BLaER1 (cell line): ENCODE measurements at regions not wholly inside any gene's neighbourhood (a gene's known extent, or its start where the extent isn't known, plus 50 kb on each side); places are given as distances from the start of the nearest gene placed in this dataset.

ENCODE experiments used
- H3K27ac ChIP-seq: shearing (Covaris generic); formaldehyde crosslinking; 2 replicates; pipeline ENCODE4 v1.8.1; 2022
- H3K27me3 ChIP-seq: shearing (Covaris generic); formaldehyde crosslinking; 2 replicates; pipeline ENCODE4 v1.8.1; 2022
- H3K36me3 ChIP-seq: shearing (Covaris generic); formaldehyde crosslinking; 2 replicates; pipeline ENCODE4 v1.8.1; 2022
- H3K4me1 ChIP-seq: shearing (Covaris generic); formaldehyde crosslinking; 2 replicates; pipeline ENCODE4 v1.8.1; 2022
- H3K4me2 ChIP-seq: shearing (Covaris generic); formaldehyde crosslinking; 2 replicates; pipeline ENCODE4 v1.8.1; 2022
- H3K4me3 ChIP-seq: shearing (Covaris generic); formaldehyde crosslinking; 2 replicates; pipeline ENCODE4 v1.8.1; 2022
- H3K9ac ChIP-seq: shearing (Covaris generic); formaldehyde crosslinking; 2 replicates; pipeline ENCODE4 v1.8.1; 2022
- H3K9me3 ChIP-seq: shearing (Covaris generic); formaldehyde crosslinking; 2 replicates; pipeline ENCODE4 v1.8.1; 2022
- H4K20me1 ChIP-seq: shearing (Covaris generic); formaldehyde crosslinking; 2 replicates; pipeline ENCODE4 v1.8.1; 2022
- Cebpa-rat ChIP-seq: shearing (Covaris generic); IDR thresholded peaks from 2 replicates; pipeline ENCODE4 v1.8.1; 2022

DNA sequence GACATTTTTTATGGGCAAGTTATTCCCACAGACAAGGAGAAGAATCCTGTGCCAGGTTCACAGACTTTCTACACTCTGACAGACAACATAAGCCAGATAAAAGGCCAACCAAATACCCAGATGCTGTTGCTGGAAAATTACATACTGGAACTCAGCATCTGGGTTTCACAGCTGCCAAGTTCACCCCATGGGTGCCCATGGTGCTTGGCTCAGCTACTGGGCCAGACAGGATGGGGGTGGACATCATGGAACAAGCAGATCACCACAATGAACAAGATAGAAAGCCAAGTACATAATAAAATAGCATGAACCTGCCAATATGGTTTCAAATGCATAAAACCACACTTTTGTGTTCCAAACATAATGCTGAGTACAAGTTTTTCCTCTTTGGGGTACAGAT is 999.8 kb downstream of the NR2F1-AS1 start:
- no peak overlapping the region for H3K27ac ChIP-seq
- H4K20me1 ChIP-seq, result no peaks in the 10 kb centered on the region
- no peak overlapping the region for H3K4me3 ChIP-seq
- H3K9me3 ChIP-seq, result no peaks in the 10 kb centered on the region
- no peak for TF ChIP-seq Cebpa-rat
- H3K36me3 ChIP-seq, result no peaks in the 10 kb centered on the region
- no peaks in the 10 kb centered on the region for H3K27me3 ChIP-seq
- H3K4me1 ChIP-seq, result no peaks in the 10 kb centered on the region
- H3K9ac ChIP-seq, result no peak overlapping the region
- H3K4me2 ChIP-seq, result no peak overlapping the region

DNA sequence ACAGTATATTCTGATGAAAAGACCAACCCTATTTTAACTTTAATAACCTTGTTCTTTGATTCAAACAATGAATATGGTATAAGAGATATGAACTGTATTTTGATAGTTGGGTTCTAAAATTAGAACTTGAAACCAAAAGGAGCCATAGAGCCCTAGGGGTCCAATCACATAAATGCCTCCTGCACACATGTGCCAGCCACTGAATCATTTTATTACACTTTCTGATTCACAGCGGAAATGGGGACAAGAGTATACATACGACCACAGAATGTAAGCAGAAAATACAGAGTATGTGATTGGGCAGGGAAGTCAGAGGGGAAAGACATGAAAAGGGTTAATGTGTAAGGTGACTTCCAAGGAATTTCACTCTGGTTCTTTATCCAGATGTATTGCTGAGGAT is 1000.2 kb downstream of the NR2F1-AS1 start:
- Histone ChIP-seq H3K9me3 (no peaks in the 10 kb centered on the region), H3K36me3 (no peaks in the 10 kb centered on the region), H3K4me2 (no peak overlapping the region), H4K20me1 (no peaks in the 10 kb centered on the region), H3K9ac (no peak overlapping the region), H3K4me1 (no peaks in the 10 kb centered on the region), H3K4me3 (no peak overlapping the region), H3K27ac (no peak overlapping the region), H3K27me3 (no peaks in the 10 kb centered on the region)
- TF ChIP-seq Cebpa-rat, result no peak

DNA sequence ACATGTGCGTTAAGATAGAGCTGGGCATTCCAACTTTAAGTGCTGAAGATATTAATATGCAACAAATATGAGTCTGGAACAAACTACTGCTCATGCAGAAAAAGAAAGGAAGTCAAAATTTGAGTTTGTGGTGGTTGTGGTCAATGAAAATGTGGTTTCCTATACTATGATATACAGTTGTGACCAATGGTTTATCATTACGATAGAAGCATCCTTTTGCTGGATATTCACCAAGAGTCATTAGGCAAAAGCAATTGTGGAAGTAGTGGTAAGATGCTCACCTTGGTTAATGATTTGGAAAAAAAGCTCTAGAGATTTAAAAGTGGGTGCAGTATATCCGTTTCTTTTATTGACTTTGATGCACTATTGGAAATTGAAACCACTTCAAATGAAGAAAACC is 1007.0 kb downstream of the NR2F1-AS1 start:
- Histone ChIP-seq H3K4me2 (peak overlapping the region; percentile 30), H3K27ac (no peak overlapping the region)

GRCh38 chr5:92568522-92568921 is 1012.5 kb downstream of the NR2F1-AS1 start:
- H3K4me3 ChIP-seq, result no peak overlapping the region
- H4K20me1 ChIP-seq, result no peaks in the 10 kb centered on the region
- no peak overlapping the region for H3K4me2 ChIP-seq
- H3K4me1 ChIP-seq, result no peaks in the 10 kb centered on the region
- H3K36me3 ChIP-seq, result no peaks in the 10 kb centered on the region
- no peak overlapping the region for H3K27ac ChIP-seq
- H3K27me3 ChIP-seq, result no peaks in the 10 kb centered on the region
- no peak for TF ChIP-seq Cebpa-rat
- H3K9me3 ChIP-seq, result no peaks in the 10 kb centered on the region
- H3K9ac ChIP-seq, result no peak overlapping the region

More for the DNA sequence above, 1007.0 kb downstream of the NR2F1-AS1 start:
- Histone ChIP-seq H3K4me3 (no peak overlapping the region), H3K9ac (no peak overlapping the region), H3K36me3 (no peaks in the 10 kb centered on the region), H3K9me3 (no peaks in the 10 kb centered on the region), H3K27me3 (no peaks in the 10 kb centered on the region), H4K20me1 (no peaks in the 10 kb centered on the region), H3K4me1 (peaks cover 8% of the 10 kb centered on the region)
- no peak for TF ChIP-seq Cebpa-rat

- Histone ChIP-seq H3K4me2 (no peak overlapping the region), H3K4me1 (no peaks in the 10 kb centered on the region), H3K9ac (no peak overlapping the region), H3K36me3 (no peaks in the 10 kb centered on the region), H3K27me3 (no peaks in the 10 kb centered on the region), H3K4me3 (no peak overlapping the region), H4K20me1 (no peaks in the 10 kb centered on the region), H3K27ac (no peak overlapping the region), H3K9me3 (no peaks in the 10 kb centered on the region)
- no peak for TF ChIP-seq Cebpa-rat
Measured at GRCh38 chr5:92567831-92568450, 1013.1 kb downstream of the NR2F1-AS1 start.

DNA sequence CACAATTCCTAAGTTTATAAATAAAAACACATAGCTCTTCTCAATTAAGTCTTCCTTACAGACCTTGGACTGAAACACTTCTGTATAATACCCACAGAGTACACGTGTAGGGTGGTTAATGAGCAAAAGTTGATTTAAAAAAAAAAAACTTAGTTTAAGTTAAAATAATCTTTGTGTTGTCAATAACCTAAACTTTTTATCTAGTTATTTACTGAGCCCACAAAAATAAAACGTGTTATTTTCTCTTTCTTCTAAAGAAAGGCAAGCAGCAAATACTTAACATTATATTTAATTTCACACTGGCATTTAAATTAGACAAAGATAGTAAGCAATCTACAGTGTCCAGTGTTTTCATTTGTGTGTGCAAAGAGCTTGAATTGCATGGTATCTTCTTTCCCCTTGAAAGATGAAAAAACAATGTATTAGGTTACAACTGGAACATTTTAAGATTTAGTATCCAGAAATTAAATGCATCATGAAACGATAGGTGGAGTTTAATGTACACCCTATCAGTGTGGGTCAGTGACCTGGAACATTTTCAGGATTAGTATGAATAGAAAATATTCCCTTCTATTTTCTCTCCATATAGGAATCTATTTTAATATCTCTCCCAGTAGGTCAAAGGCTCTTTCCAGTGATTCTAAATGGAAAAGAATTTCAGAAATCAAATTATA is 1014.8 kb downstream of the NR2F1-AS1 start:
- no peak overlapping the region for H3K4me3 ChIP-seq
- no peak overlapping the region for H3K4me2 ChIP-seq
- H3K9me3 ChIP-seq, result no peaks in the 10 kb centered on the region
- no peak overlapping the region for H3K27ac ChIP-seq
- H4K20me1 ChIP-seq, result no peaks in the 10 kb centered on the region
- no peak for TF ChIP-seq Cebpa-rat
- H3K27me3 ChIP-seq, result no peaks in the 10 kb centered on the region
- H3K4me1 ChIP-seq, result no peaks in the 10 kb centered on the region
- no peaks in the 10 kb centered on the region for H3K36me3 ChIP-seq
- H3K9ac ChIP-seq, result no peak overlapping the region

DNA sequence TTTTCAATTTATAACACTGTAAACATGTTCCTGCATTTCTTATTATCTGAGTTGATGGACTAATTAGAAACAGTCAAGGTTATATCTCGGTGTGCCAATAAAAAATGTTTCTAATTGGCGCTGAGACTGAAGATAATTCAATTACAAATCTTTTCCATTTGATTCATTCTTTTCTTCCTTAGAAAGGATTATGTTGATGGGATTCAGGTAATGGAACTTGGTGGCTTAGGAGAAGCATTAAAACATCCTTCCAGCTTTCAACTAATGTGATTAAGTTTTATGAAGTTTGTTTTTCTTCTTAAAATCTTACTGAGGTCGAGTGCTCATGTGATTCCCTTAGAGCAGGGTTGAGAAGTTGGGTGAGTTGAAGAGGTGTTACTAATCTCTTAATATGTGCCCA is 1015.3 kb downstream of the NR2F1-AS1 start:
- H3K4me3 ChIP-seq, result no peak overlapping the region
- no peaks in the 10 kb centered on the region for H3K27me3 ChIP-seq
- H3K27ac ChIP-seq, result no peak overlapping the region
- no peak for TF ChIP-seq Cebpa-rat
- H3K9me3 ChIP-seq, result no peaks in the 10 kb centered on the region
- H3K9ac ChIP-seq, result no peak overlapping the region
- H3K4me2 ChIP-seq, result no peak overlapping the region
- no peaks in the 10 kb centered on the region for H3K4me1 ChIP-seq
- H4K20me1 ChIP-seq, result no peaks in the 10 kb centered on the region
- no peaks in the 10 kb centered on the region for H3K36me3 ChIP-seq

GRCh38 chr5:92562065-92562464 is 1019.0 kb downstream of the NR2F1-AS1 start:
- H3K27me3 ChIP-seq, result no peaks in the 10 kb centered on the region
- no peaks in the 10 kb centered on the region for H3K9me3 ChIP-seq
- H3K36me3 ChIP-seq, result no peaks in the 10 kb centered on the region
- no peaks in the 10 kb centered on the region for H3K4me1 ChIP-seq
- TF ChIP-seq Cebpa-rat, result no peak
- no peak overlapping the region for H3K4me2 ChIP-seq
- H3K27ac ChIP-seq, result no peak overlapping the region
- H3K4me3 ChIP-seq, result no peak overlapping the region
- H4K20me1 ChIP-seq, result no peaks in the 10 kb centered on the region
- H3K9ac ChIP-seq, result no peak overlapping the region

GRCh38 chr5:92561411-92561959 is 1019.5 kb downstream of the NR2F1-AS1 start:
- Histone ChIP-seq H3K4me3 (no peak overlapping the region), H3K4me1 (no peaks in the 10 kb centered on the region), H3K36me3 (no peaks in the 10 kb centered on the region), H3K27ac (no peak overlapping the region), H3K9ac (no peak overlapping the region), H4K20me1 (no peaks in the 10 kb centered on the region), H3K9me3 (no peaks in the 10 kb centered on the region), H3K4me2 (no peak overlapping the region), H3K27me3 (no peaks in the 10 kb centered on the region)
- TF ChIP-seq Cebpa-rat, result no peak

GRCh38 chr5:92560698-92561401 is 1020.2 kb downstream of the NR2F1-AS1 start:
- Histone ChIP-seq H3K4me2 (no peak overlapping the region), H3K9ac (no peak overlapping the region), H3K9me3 (no peaks in the 10 kb centered on the region), H3K4me1 (no peaks in the 10 kb centered on the region), H3K27ac (no peak overlapping the region), H3K4me3 (no peak overlapping the region), H4K20me1 (no peaks in the 10 kb centered on the region), H3K36me3 (no peaks in the 10 kb centered on the region), H3K27me3 (no peaks in the 10 kb centered on the region)
- TF ChIP-seq Cebpa-rat, result no peak
